ENCODE measurements at regions not wholly inside any gene's neighbourhood (a gene's known extent, or its start where the extent isn't known, plus 50 kb on each side); places are given as distances from the start of the nearest gene placed in this dataset.
A peak's percentile ranks its signal among the peaks of the same experiment; 100 is the strongest.

GRCh38 chr6:130625825-130626527 lies 201.2 kb upstream of the SMLR1 start:
- peak; percentile 57 for DNase-seq (ENCODE audit: low read depth)
- TF ChIP-seq CTCF (IDR thresholded peaks at IDR 0.05; ENCODE audit: control insufficient read depth, insufficient read depth, low read depth, low read length, missing control alignments) = no peak
- H3K4me3 ChIP-seq (ENCODE audit: control insufficient read depth, low read depth, low read length) = no peak overlapping the region

GRCh38 chr6:130628862-130629261 lies 198.3 kb upstream of the SMLR1 start:
- DNase-seq (ENCODE audit: low read depth) = no peak
- no peak overlapping the region for H3K4me3 ChIP-seq (ENCODE audit: control insufficient read depth, low read depth, low read length)
- no peak for TF ChIP-seq CTCF (IDR thresholded peaks at IDR 0.05; ENCODE audit: control insufficient read depth, insufficient read depth, low read depth, low read length, missing control alignments)

DNA sequence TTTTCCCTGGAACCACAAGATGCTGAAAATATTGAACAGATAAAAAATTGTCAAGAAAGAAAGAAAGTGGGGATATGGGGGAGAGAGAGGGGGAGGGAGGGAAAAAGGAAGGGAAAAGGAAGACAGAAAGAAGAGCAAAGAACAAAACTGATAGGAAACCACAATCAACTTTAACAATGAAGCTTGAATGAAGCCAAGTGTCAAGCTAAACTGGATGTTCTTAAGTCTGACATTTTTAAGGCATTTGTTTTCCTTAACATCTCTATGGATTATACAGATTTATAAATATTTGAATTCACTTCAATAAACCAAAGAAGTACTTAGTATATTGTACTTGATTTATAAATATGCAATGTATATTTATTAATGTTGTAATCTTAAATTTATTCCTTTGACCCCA lies 197.6 kb upstream of the SMLR1 start:
- DNase-seq (ENCODE audit: low read depth) = no peak
- no peak overlapping the region for H3K4me3 ChIP-seq (ENCODE audit: control insufficient read depth, low read depth, low read length)
- no peak for TF ChIP-seq CTCF (IDR thresholded peaks at IDR 0.05; ENCODE audit: control insufficient read depth, insufficient read depth, low read depth, low read length, missing control alignments)

DNA sequence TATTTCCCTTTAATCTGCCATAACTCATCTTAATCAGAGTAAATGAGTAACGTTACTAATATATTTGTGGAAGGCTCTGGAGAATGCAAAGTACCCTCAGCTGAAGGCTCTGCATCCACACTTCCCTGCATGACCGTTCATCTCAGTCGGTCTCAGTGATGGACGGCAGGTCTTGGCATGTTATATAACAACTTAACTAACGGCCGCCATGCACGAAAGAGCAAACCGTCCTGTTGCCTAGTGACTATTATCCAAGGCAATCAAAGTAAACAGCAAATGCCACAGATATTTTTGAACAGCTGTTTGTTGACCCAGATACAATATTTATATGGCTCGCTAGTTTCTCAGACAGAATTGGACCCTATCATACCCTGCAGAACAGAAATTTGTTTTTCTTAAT lies 194.9 kb upstream of the SMLR1 start:
- no peak for TF ChIP-seq CTCF (IDR thresholded peaks at IDR 0.05; ENCODE audit: control insufficient read depth, insufficient read depth, low read depth, low read length, missing control alignments)
- H3K4me3 ChIP-seq (ENCODE audit: control insufficient read depth, low read depth, low read length) = no peak overlapping the region
- DNase-seq (ENCODE audit: low read depth) = peak; percentile 16

DNA sequence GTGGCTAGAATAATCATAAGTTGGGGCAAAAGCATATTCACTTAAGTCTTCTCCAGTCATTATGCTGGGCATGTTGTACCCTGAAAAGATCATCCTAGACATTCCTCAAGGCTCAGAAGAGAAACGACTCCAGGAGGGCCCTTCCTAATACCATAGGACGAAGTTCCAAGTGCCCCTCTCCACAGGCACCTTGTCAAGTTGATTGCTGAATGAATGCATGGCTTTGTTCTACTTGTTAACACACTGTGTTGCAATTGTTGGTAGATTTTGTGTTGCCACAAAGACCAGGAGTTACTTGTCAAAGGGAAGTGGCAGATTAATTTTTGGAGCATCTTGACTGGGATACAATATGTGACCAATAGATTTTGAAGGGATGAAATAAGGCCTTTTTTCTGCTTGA lies 194.3 kb upstream of the SMLR1 start:
- no peak for TF ChIP-seq CTCF (IDR thresholded peaks at IDR 0.05; ENCODE audit: control insufficient read depth, insufficient read depth, low read depth, low read length, missing control alignments)
- no peak for DNase-seq (ENCODE audit: low read depth)
- no peak overlapping the region for H3K4me3 ChIP-seq (ENCODE audit: control insufficient read depth, low read depth, low read length)

- DNase-seq (ENCODE audit: low read depth) = no peak
- no peak for TF ChIP-seq CTCF (IDR thresholded peaks at IDR 0.05; ENCODE audit: control insufficient read depth, insufficient read depth, low read depth, low read length, missing control alignments)
- no peak overlapping the region for H3K4me3 ChIP-seq (ENCODE audit: control insufficient read depth, low read depth, low read length)
Observed at GRCh38 chr6:130643361-130643760, 183.8 kb upstream of the SMLR1 start.

Data from AG09309 (cell line).